Ishikawa (cell line): ENCODE measurements at regions not wholly inside any gene's neighbourhood (a gene's known extent, or its start where the extent isn't known, plus 50 kb on each side); places are given as distances from the start of the nearest gene placed in this dataset.

Experiments
- CREB1 ChIP-seq: IDR thresholded peaks from 2 replicates; pipeline ENCODE4 v1.6.1; 2012; ENCODE audit warnings: low read depth
- EGR1 ChIP-seq: IDR thresholded peaks from 2 replicates; pipeline ENCODE4 v1.6.1; 2012
- EP300 ChIP-seq: IDR thresholded peaks from 2 replicates; pipeline ENCODE4 v1.6.1; 2012; ENCODE audit warnings: borderline replicate concordance
- MAX ChIP-seq: IDR thresholded peaks from 2 replicates; pipeline ENCODE4 v1.6.1; 2012
- NFIC ChIP-seq: IDR thresholded peaks from 2 replicates; pipeline ENCODE4 v1.6.1; 2012
- RAD21 ChIP-seq: IDR thresholded peaks from 2 replicates; pipeline ENCODE4 v1.6.1; 2012; ENCODE audit warnings: low read depth
- REST ChIP-seq: IDR thresholded peaks from 2 replicates; pipeline ENCODE4 v1.6.1; 2012; ENCODE audit warnings: low read depth, mild to moderate bottlenecking
- TAF1 ChIP-seq: IDR thresholded peaks from 2 replicates; pipeline ENCODE4 v1.6.1; 2012; ENCODE audit warnings: low read depth, mild to moderate bottlenecking
- TEAD4 ChIP-seq: IDR thresholded peaks from 2 replicates; pipeline ENCODE4 v1.6.1; 2012
- USF1 ChIP-seq: IDR thresholded peaks from 2 replicates; pipeline ENCODE4 v1.6.1; 2012
- YY1 ChIP-seq: IDR thresholded peaks from 2 replicates; pipeline ENCODE4 v1.6.1; 2012; ENCODE audit warnings: low read depth

GRCh38 chr4:180966312-180966711 is 1276.9 kb upstream of the TENM3 start:
- TF ChIP-seq EP300 (no peak), RAD21 (no peak), NFIC (no peak), CREB1 (no peak), MAX (no peak), TEAD4 (no peak), YY1 (no peak), USF1 (no peak), REST (no peak), TAF1 (no peak), EGR1 (no peak)
